NB4 (cell line): ENCODE measurements at regions not wholly inside any gene's neighbourhood (a gene's known extent, or its start where the extent isn't known, plus 50 kb on each side); places are given as distances from the start of the nearest gene placed in this dataset.
"Not testable (repeated sequence)": the region's sequence is repeated elsewhere in the genome, so short reads cannot be mapped to it uniquely, and the experiment has no call there.

Source experiments
- DNase-seq: peaks from one replicate; pipeline ENCODE4 v3.0.0; 2010; ENCODE audit warnings: low read depth
- H3K4me3 ChIP-seq: one replicate; pipeline ENCODE4 v1.5.1; 2011; ENCODE audit warnings: mild to moderate bottlenecking, low read depth, low read length, moderate library complexity
- CTCF ChIP-seq: IDR thresholded peaks from one replicate; pipeline ENCODE4 v1.5.1; 2012; ENCODE audit warnings: low read depth, low read length
- MAX ChIP-seq: IDR thresholded peaks from 2 replicates; pipeline ENCODE4 v1.6.1; 2011; ENCODE audit warnings: low read depth, low read length
- MYC ChIP-seq: IDR thresholded peaks from 2 replicates; pipeline ENCODE4 v1.6.1; 2011; ENCODE audit warnings: low read depth, low read length
- POLR2A ChIP-seq: IDR thresholded peaks from 2 replicates; pipeline ENCODE4 v1.6.1; 2011; ENCODE audit warnings: mild to moderate bottlenecking; ENCODE audit not compliant: insufficient read length; ENCODE audit errors: extremely low read depth

- DNase-seq: no peak
- H3K4me3 ChIP-seq: no peak overlapping the region
- TF ChIP-seq POLR2A (no peak), MAX (no peak), MYC (no peak)
Measured at GRCh38 chr11:23611726-23612125, 751.5 kb upstream of the CCDC179 start.

GRCh38 chr11:23620617-23621016, 760.3 kb upstream of the CCDC179 start:
- no peak overlapping the region for H3K4me3 ChIP-seq
- no peak for DNase-seq
- TF ChIP-seq MYC: no peak
- no peak for TF ChIP-seq POLR2A
- TF ChIP-seq MAX: no peak
- TF ChIP-seq CTCF: no peak

GRCh38 chr11:23632293-23632692, 772.0 kb upstream of the CCDC179 start:
- DNase-seq: no peak
- TF ChIP-seq CTCF (no peak), MYC (no peak), POLR2A (no peak), MAX (no peak)
- H3K4me3 ChIP-seq: no peak overlapping the region

GRCh38 chr11:23644443-23644842, 784.2 kb upstream of the CCDC179 start:
- H3K4me3 ChIP-seq: no peak overlapping the region
- no peak for DNase-seq
- TF ChIP-seq CTCF (no peak), MAX (no peak), MYC (no peak), POLR2A (no peak)

- not testable (repeated sequence) for DNase-seq, H3K4me3 ChIP-seq
Measured at GRCh38 chr11:23652336-23652735, 792.1 kb upstream of the CCDC179 start.

- no peak overlapping the region for H3K4me3 ChIP-seq
- no peak for DNase-seq
- TF ChIP-seq CTCF: no peak
- TF ChIP-seq MAX: no peak
- TF ChIP-seq MYC: no peak
- TF ChIP-seq POLR2A: no peak
Measured at GRCh38 chr11:23653071-23653675, 792.9 kb upstream of the CCDC179 start.

GRCh38 chr11:23668324-23668723, 808.0 kb upstream of the CCDC179 start:
- TF ChIP-seq MAX (no peak), CTCF (no peak), POLR2A (no peak), MYC (no peak)
- DNase-seq: no peak
- no peak overlapping the region for H3K4me3 ChIP-seq
